ENCODE measurements at regions not wholly inside any gene's neighbourhood (a gene's known extent, or its start where the extent isn't known, plus 50 kb on each side); places are given as distances from the start of the nearest gene placed in this dataset.
A peak's percentile ranks its signal among the peaks of the same experiment; 100 is the strongest.

- no peak overlapping the region for H3K27ac ChIP-seq (ENCODE audit: low read depth, low read length)
- H3K4me3 ChIP-seq (ENCODE audit: low read depth, low read length) = no peak overlapping the region
- H3K4me1 ChIP-seq (ENCODE audit: control insufficient read depth, insufficient read depth, low read length) = no peaks in the 10 kb centered on the region
- WGBS (ENCODE audit: insufficient coverage) = 76% methylated on average over 3 of the region's 9 CpGs
- H3K36me3 ChIP-seq (ENCODE audit: control insufficient read depth, insufficient read depth, low read length) = no peaks in the 10 kb centered on the region
- no peaks in the 10 kb centered on the region for H3K27me3 ChIP-seq (ENCODE audit: control insufficient read depth, insufficient read depth, low read length)
- no peak for DNase-seq (ENCODE audit: low read depth in 4 of 6, low spot score in 6 of 6)
- no peaks in the 10 kb centered on the region for H3K9me3 ChIP-seq (ENCODE audit: control insufficient read depth, insufficient read depth, low read length)
Measured at GRCh38 chr6:15058200-15059061, 187.4 kb upstream of the JARID2 start.

GRCh38 chr6:15061180-15061641 lies 184.7 kb upstream of the JARID2 start:
- H3K4me3 ChIP-seq (ENCODE audit: low read depth, low read length) = no peak overlapping the region
- H3K4me1 ChIP-seq (ENCODE audit: control insufficient read depth, insufficient read depth, low read length) = no peaks in the 10 kb centered on the region
- H3K27ac ChIP-seq (ENCODE audit: low read depth, low read length) = no peak overlapping the region
- WGBS (ENCODE audit: insufficient coverage) = 26% methylated on average over 3 of the region's 4 CpGs
- H3K9me3 ChIP-seq (ENCODE audit: control insufficient read depth, insufficient read depth, low read length) = no peaks in the 10 kb centered on the region
- no peaks in the 10 kb centered on the region for H3K27me3 ChIP-seq (ENCODE audit: control insufficient read depth, insufficient read depth, low read length)
- H3K36me3 ChIP-seq (ENCODE audit: control insufficient read depth, insufficient read depth, low read length) = no peaks in the 10 kb centered on the region
- DNase-seq (ENCODE audit: low read depth in 4 of 6, low spot score in 6 of 6) = no peak

GRCh38 chr6:15061908-15062515 lies 183.9 kb upstream of the JARID2 start:
- no peak overlapping the region for H3K27ac ChIP-seq (ENCODE audit: low read depth, low read length)
- no peak for DNase-seq (ENCODE audit: low read depth in 4 of 6, low spot score in 6 of 6)
- no peak overlapping the region for H3K4me3 ChIP-seq (ENCODE audit: low read depth, low read length)
- H3K36me3 ChIP-seq (ENCODE audit: control insufficient read depth, insufficient read depth, low read length) = no peaks in the 10 kb centered on the region
- no peaks in the 10 kb centered on the region for H3K27me3 ChIP-seq (ENCODE audit: control insufficient read depth, insufficient read depth, low read length)
- 79% methylated on average over 4 of the region's 6 CpGs for WGBS (ENCODE audit: insufficient coverage)
- H3K9me3 ChIP-seq (ENCODE audit: control insufficient read depth, insufficient read depth, low read length) = no peaks in the 10 kb centered on the region
- H3K4me1 ChIP-seq (ENCODE audit: control insufficient read depth, insufficient read depth, low read length) = no peaks in the 10 kb centered on the region

- no peaks in the 10 kb centered on the region for H3K4me1 ChIP-seq (ENCODE audit: control insufficient read depth, insufficient read depth, low read length)
- no peaks in the 10 kb centered on the region for H3K27me3 ChIP-seq (ENCODE audit: control insufficient read depth, insufficient read depth, low read length)
- no peak overlapping the region for H3K4me3 ChIP-seq (ENCODE audit: low read depth, low read length)
- no peaks in the 10 kb centered on the region for H3K36me3 ChIP-seq (ENCODE audit: control insufficient read depth, insufficient read depth, low read length)
- no peaks in the 10 kb centered on the region for H3K9me3 ChIP-seq (ENCODE audit: control insufficient read depth, insufficient read depth, low read length)
- 98% methylated on average over 3 of the region's 8 CpGs for WGBS (ENCODE audit: insufficient coverage)
- DNase-seq (ENCODE audit: low read depth in 4 of 6, low spot score in 6 of 6) = no peak
- no peak overlapping the region for H3K27ac ChIP-seq (ENCODE audit: low read depth, low read length)
Measured at GRCh38 chr6:15062516-15063252, 183.2 kb upstream of the JARID2 start.

- no peaks in the 10 kb centered on the region for H3K36me3 ChIP-seq (ENCODE audit: control insufficient read depth, insufficient read depth, low read length)
- H3K9me3 ChIP-seq (ENCODE audit: control insufficient read depth, insufficient read depth, low read length) = no peaks in the 10 kb centered on the region
- DNase-seq (ENCODE audit: low read depth in 4 of 6, low spot score in 6 of 6) = no peak
- WGBS (ENCODE audit: insufficient coverage) = 100% methylated on average over 4 of the region's 7 CpGs
- H3K4me1 ChIP-seq (ENCODE audit: control insufficient read depth, insufficient read depth, low read length) = no peaks in the 10 kb centered on the region
- no peak overlapping the region for H3K27ac ChIP-seq (ENCODE audit: low read depth, low read length)
- no peaks in the 10 kb centered on the region for H3K27me3 ChIP-seq (ENCODE audit: control insufficient read depth, insufficient read depth, low read length)
- H3K4me3 ChIP-seq (ENCODE audit: low read depth, low read length) = no peak overlapping the region
Measured at GRCh38 chr6:15063253-15063853, 182.5 kb upstream of the JARID2 start.

- H3K4me1 ChIP-seq (ENCODE audit: control insufficient read depth, insufficient read depth, low read length) = no peaks in the 10 kb centered on the region
- H3K27me3 ChIP-seq (ENCODE audit: control insufficient read depth, insufficient read depth, low read length) = no peaks in the 10 kb centered on the region
- H3K4me3 ChIP-seq (ENCODE audit: low read depth, low read length) = no peak overlapping the region
- H3K9me3 ChIP-seq (ENCODE audit: control insufficient read depth, insufficient read depth, low read length) = no peaks in the 10 kb centered on the region
- no peak overlapping the region for H3K27ac ChIP-seq (ENCODE audit: low read depth, low read length)
- DNase-seq (ENCODE audit: low read depth in 4 of 6, low spot score in 6 of 6) = peak in 1 of 6 donors; percentile 50
- WGBS (ENCODE audit: insufficient coverage) = 68% methylated on average over 2 of the region's 4 CpGs
- H3K36me3 ChIP-seq (ENCODE audit: control insufficient read depth, insufficient read depth, low read length) = no peaks in the 10 kb centered on the region
Measured at GRCh38 chr6:15065261-15065989, 180.4 kb upstream of the JARID2 start.

GRCh38 chr6:15066089-15066758 lies 179.6 kb upstream of the JARID2 start:
- Histone ChIP-seq H3K27ac (ENCODE audit: low read depth, low read length) (no peak overlapping the region), H3K4me3 (ENCODE audit: low read depth, low read length) (no peak overlapping the region), H3K9me3 (ENCODE audit: control insufficient read depth, insufficient read depth, low read length) (no peaks in the 10 kb centered on the region), H3K36me3 (ENCODE audit: control insufficient read depth, insufficient read depth, low read length) (no peaks in the 10 kb centered on the region), H3K27me3 (ENCODE audit: control insufficient read depth, insufficient read depth, low read length) (no peaks in the 10 kb centered on the region), H3K4me1 (ENCODE audit: control insufficient read depth, insufficient read depth, low read length) (no peaks in the 10 kb centered on the region)
- WGBS (ENCODE audit: insufficient coverage) = 100% methylated on average over 3 of the region's 7 CpGs
- no peak for DNase-seq (ENCODE audit: low read depth in 4 of 6, low spot score in 6 of 6)

- Histone ChIP-seq H3K27ac (ENCODE audit: low read depth, low read length) (no peak overlapping the region), H3K9me3 (ENCODE audit: control insufficient read depth, insufficient read depth, low read length) (no peaks in the 10 kb centered on the region), H3K27me3 (ENCODE audit: control insufficient read depth, insufficient read depth, low read length) (no peaks in the 10 kb centered on the region), H3K4me1 (ENCODE audit: control insufficient read depth, insufficient read depth, low read length) (peaks cover 23% of the 10 kb centered on the region), H3K4me3 (ENCODE audit: low read depth, low read length) (no peak overlapping the region), H3K36me3 (ENCODE audit: control insufficient read depth, insufficient read depth, low read length) (no peaks in the 10 kb centered on the region)
- peak in 1 of 6 donors; percentile 35 for DNase-seq (ENCODE audit: low read depth in 4 of 6, low spot score in 6 of 6)
- no CpG with 5 or more reads among the region's 3 CpGs for WGBS (ENCODE audit: insufficient coverage)
Measured at GRCh38 chr6:15073344-15073789, 172.5 kb upstream of the JARID2 start.
